Glomerular endothelial cell (primary cell): ENCODE measurements at regions not wholly inside any gene's neighbourhood (a gene's known extent, or its start where the extent isn't known, plus 50 kb on each side); places are given as distances from the start of the nearest gene placed in this dataset.

Experiments
- DNase-seq: peaks from one replicate; pipeline ENCODE4 v3.0.0-alpha.2; 2011; ENCODE audit warnings: low read depth, low spot score; ENCODE audit errors: extremely low read depth

DNA sequence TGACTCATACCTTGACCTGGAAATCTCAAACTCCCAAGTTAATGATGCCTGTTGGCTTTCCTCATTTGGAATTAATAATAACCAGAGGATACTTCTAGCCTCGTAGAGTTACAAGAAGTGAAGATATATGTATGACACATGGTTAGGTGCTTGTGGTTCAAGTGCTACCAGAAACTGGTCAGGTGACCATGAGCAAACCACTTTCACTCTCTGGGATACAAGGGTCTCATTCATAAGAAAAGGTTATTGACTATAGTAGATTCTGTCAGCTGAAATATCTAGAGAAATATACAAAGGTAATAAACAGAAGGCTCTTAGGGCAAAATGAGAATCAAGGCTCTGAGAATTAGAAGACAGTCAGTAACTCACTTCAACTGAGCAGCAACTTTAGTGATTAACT is 233.3 kb downstream of the KCNA4 start:
- DNase-seq, result no peak

DNA sequence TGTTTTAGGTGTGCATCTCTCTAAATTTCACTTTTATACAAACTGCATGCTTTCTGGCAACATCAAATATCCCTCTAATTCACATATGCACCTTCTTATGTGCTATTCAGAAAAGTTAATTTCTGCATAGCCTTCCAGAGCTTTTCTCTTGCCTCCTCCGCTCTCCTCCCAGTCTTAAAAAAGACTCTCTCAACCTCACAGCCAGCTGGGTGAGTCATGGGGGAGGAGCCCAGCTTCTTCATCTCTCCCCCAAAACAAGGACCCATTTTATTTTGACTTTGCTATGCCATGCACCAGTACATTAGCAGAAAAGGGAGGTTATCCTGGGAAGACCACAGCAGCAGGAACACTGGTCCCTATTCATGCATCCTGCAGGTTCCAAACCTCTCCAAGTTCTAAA is 234.4 kb downstream of the KCNA4 start:
- DNase-seq, result no peak

DNA sequence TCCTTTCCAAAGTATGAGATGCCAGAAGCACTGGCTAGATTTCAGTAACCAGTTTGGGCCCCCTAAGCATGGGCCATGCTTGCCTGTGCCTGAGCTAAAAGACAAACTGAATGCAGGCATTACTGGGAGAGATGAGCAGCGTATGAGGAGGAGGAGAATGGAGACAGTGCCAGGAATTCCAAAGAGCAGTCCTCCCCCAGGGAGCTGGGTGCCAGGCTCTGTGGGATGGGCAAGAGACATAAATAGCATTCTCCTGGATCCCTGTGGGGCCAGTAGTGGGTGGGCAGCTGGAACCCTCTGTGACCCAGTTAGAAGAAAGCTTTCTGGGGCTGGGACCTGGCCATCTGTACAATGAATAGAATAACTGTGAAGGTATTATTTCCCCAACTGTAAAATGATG is 235.6 kb downstream of the KCNA4 start:
- DNase-seq, result no peak

DNA sequence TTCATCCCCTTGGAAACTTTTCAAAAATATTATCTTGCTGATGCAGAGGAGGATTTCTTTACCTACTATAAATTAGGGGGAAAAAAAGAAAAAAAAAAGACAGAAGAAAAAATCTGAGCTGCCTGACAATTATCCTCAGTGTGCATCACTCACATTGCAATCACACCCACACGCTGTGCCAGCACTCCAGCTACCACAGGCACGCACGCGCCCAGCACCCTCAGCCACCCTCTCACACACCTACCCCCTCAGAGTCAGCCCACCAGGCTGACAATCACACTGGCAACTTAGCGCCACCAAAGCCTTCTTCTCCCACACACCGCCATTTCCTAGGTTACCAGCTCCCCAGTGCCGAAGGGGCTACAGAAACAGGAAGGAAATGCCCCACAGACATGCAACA is 236.1 kb downstream of the KCNA4 start:
- no peak for DNase-seq

DNA sequence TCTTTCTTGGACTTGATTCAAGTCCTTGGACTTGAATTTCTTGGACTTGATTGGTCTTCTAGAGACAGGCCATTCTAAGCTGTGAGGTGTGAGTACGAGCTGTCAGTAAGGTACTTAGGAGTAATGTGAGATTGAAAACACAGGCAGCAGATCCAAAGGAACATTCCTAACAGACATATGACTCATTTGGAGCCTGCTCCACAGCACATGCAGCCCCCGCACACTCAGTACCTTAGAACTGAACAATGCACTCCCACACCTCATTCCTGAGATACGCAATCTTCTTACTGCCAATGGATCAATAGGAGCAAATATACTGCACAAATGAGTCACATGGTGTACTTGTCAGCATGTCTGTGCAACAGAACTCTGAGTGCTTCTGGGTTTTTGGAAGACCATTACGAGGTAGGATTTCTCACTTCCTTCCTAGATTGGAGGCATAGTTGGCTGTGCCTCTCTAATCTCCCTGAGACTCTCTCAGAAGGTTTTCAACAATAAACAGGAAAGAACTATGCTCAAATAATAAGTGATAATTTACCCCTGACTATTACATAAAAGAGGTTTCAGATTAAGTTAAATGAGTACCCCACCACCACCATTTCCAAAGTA is 243.1 kb downstream of the KCNA4 start:
- no peak for DNase-seq

DNA sequence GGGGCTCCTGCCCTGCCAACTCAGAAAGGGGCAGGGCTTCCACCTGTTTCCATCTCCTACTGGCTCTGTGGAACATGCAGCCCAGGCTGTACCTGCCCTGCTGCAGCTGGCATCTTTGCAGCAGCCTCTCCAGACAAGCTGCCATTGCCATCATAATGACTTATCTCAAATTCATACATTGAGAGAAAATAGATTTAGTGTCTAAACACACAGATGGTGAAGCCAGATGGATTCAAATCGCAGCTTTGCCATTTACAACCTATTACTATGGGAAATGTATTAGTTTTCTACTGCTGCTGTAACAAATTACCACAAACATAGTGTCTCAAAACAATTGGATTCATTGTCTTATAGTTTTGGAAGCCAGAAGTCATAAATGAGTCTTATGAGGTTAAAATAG is 260.0 kb downstream of the KCNA4 start:
- no peak for DNase-seq

DNA sequence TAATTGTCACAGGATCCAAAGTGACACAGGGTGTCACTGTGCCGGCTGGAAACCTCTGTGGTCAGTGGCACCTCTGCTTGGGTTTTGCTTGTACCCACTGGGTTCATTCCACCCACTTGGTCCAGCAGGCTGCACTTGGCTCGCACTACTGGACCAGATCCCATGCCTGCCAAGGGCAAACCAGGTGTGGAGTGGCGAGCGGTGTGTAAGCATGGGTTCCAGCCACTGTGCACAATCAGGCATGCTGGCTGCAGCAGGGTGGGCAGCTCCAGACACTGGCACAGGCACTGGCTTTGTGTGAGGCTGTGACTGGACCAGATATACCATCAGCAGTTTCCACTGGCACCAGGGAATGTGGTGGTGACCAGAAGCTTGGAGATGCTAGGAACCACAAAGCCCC is 261.4 kb downstream of the KCNA4 start:
- no peak for DNase-seq

DNA sequence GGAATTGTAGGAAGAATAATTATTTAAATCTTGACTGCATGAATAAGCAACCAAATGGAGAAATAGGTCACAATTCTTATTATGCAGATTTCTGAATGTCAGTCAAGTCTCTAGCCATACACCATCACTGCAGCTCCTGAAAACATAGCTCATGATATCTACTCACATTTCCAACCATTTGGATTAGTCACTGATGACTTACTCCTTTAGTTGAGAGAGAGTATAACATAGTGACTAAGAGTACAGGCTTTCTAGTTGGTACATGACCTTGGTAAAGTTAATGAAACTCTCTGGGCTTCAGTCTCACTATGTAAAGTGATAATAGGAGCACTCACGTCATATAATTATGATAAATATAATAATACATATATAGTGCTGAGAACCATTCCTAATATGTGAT is 265.2 kb downstream of the KCNA4 start:
- no peak for DNase-seq

DNA sequence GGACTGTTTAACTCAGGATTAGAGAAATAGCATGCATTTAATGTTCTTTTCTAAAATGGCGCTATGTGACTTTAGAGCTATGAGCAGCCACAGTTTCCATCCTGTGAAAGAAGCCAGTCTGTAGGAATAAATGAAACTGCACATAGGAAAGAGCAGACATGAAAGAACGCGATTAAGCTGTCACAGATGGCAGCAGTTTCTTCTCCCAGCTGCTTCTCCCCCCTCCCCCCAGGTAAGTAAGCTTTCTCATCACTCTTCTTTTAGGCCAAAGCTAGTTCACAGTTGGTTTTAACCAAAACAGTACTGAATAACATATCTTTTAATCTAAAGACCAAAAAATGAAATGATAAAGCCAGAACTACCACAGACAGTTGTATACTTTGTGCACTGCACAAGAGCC is 266.4 kb downstream of the KCNA4 start:
- no peak for DNase-seq

DNA sequence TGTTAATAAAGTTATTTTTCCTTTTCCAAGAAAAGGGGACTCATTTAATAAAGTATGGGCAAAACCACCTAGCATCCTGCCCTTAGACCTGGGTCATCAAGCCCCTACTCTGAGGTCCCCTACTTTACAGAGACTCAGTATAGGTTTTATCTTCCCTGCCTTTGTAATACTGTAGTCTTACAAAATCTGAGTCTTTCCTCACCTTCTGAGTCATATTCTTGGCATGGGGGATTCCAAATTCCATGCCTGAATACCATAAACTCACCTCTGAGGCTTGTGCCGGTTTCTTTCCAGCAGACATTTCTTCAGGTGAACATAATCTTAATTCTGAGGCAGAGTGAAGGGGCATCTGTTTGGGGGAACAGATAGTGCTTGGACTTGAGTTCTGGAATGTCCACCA is 282.5 kb downstream of the KCNA4 start:
- no peak for DNase-seq

DNA sequence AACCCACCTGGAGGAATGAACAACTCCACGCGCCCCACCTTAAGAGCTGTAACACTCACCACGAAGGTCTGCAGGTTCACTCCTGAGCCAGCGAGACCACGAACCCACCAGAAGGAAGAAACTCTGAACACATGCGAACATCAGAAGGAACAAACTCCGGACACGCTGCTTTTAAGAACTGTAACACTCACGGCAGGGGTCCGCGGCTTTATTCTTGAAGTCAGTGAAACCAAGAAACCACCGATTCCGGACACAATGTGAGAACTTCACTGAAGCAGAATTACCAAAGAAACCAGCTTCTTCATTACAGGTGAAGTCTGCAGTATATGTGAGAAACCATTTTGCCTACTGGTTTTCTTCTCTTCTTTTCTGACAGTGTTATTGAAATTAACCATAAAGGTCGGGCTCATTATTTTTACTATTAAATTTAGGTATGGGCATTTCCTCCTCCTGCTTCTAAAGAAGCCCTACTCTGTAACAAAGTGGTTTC is 303.0 kb downstream of the KCNA4 start:
- DNase-seq, result no peak

DNA sequence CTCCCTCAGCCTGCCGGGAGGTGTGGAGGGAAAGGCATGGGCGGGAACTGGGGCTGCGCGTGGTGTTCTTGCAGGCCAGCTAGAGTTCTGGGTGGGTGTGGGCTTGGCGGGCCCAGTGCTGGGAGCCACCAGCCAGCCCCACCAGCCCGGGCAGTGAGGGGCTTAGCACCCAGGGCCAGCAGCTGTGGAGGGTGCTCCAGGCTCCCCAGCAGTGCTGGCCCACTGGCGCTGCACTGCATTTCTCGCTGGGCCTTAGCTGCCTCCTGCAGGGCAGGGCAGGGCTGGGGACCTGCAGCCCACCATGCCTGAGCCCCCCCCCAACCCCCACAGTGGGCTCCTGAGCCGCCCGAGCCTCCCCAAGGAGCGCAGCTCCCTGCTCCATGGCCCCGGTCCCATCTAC is 304.2 kb downstream of the KCNA4 start:
- DNase-seq, result no peak

DNA sequence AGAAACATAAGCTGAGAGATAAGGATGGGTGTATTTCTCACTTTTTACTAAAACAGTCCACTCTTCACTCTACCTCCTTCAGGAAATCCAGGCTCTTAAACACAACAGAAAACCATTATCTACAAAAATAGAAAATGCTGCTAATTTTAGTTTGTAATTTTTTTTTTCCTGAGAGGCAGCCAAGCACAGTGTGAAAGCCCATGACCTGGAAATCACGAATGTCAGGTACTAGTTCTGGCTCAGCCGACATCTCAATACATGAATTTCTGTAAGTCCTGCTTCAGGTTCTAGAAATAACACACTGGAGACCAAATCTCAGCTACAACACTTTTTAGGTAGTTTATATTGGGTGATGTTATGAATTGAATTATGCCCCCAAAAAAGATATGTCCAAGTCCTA is 308.9 kb downstream of the KCNA4 start:
- DNase-seq, result no peak

DNA sequence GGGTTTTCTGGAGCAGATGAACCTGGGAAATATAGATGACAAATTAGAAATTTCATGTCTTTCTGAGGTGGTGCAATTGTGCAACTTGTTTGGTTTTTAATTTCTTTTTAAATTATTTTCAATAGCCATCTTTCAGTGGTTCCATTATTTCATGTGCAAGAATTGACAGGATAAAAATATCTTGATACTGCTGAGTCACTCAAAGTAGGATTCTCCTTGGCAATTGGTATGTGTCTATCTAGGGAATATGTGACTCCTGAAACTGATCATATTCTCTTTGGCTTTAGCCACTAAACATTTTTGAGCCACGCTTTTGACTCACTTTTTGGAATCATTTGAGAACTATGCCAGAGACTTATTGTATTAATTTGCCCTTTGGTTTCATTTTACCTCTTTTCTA is 331.5 kb downstream of the KCNA4 start:
- no peak for DNase-seq

DNA sequence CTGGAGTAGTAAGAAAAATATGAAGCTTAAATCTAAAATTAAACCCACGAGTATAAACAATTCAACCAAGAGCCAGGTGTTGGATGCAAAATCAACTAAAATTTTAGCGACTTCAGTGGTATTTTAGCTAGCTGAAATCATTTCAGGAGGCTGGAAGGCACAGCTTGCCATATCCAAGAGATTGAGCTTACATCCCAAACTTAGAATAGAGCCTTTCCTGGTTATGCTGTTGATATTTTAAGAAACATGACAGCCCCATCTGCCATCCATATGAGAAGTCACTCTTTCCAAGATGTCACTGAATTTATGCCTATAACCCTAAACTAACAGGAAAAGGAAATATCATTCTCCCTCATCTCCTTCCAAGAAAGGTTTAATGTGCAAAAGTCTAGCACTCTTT is 334.0 kb downstream of the KCNA4 start:
- DNase-seq, result no peak

DNA sequence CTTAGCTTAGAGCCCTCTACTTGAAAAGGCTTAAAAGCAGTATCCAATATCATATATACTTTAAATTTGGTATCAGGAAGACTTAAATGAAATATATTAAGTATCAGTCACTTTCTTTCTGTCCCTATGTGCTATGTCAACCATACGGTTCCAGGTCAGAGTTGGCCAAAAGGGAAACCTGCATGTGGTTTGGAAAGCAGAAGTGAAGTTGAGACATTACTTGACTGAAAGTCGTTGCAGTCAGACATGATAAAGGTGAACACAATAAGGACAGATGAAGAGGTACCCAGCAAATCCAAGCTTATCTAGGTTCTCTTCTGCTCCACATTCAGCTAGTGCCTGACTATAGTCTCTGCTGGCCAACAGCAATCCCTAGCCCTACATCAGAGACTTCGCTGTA is 336.8 kb downstream of the KCNA4 start:
- DNase-seq, result no peak

DNA sequence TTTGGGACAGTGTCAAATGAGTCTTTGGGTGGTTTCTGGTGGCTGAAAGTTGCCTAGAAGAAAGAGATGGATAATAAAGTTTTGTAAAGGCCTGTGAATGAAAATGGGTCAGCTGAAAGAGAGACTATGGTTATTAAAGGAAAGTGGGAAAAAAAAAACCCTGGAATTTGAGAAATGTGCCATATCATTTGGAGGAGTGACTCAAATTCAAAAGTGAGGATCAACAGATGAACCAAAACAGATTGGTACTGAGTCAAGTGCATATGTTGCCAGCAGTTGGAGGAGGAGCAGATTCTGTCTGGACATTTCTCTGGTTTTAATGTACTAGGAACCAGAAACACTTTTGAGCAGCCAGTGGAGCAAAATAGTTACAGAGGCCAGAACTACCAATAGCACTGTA is 339.8 kb downstream of the KCNA4 start:
- DNase-seq, result no peak

DNA sequence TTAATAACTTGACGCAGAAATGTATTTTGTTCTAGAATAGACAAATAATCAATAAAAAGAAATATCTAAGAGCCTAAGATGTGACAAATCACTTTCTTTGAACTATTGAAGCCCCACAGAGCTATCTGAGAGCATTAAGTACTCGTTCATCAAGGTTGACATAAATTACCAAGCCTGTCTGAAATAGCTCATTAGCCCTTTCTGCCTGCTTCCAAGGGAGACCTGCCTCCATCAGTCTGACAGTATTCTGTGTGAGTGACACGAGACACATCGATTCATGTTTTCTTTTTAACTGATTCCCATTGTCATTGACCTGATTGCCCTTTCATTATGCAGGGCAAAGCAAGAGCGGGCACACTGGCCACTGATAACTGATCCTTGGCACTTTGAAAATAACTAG is 347.5 kb downstream of the KCNA4 start:
- DNase-seq, result no peak

DNA sequence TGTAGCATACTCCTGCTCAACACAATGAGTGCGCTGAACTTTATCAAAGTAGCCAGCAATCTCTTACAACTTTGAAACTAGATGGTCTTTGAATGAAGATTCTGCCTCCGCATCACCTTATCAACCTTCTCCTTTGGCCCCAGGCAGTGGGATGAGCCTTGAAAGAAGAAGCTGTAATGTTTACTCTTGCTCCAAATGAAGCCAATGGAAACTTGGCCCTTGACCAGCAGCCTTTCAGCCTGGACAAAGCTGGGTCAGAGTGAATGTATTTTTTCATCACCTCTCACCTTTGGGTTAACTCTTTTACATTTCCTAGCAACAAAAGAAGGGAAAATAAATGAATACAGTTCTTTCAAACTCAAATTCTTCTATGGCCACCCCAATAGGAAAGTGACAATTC is 359.1 kb downstream of the KCNA4 start:
- no peak for DNase-seq

DNA sequence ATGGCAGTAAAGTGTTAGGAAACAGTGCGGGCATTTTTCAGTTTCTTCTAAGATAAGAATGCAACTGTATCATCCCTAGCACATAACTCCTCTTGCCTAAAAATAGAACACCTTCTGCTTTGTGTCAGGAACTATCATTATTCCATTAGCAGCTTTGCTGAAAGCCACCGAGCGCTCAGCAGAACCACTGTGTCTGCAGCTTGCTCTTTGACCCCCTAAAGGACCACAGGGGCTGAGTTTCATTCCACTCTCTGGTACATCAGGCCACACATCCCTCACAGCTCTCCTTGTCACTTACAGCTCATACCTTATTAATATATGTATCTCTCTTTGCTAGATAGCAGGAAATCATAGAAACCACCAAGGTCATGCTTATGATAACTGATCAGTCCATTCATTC is 360.2 kb downstream of the KCNA4 start:
- no peak for DNase-seq

DNA sequence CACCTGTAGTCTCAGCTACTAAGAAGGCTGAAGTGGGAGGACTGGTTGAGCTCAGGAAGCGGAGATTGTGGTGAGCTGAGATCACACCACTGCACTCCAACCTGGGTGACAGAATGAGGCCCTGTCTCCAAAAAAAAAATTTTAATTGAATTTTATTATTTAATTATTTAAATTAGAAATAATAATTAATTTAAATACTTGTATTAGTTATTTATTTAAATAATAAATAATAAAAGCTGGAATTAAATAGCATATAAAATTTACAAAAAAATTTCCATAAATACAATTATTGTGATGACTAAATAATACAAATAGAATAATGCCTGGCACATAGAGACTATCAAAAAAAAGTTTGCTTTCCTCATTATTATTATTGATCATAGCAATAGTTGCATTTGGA is 371.5 kb downstream of the KCNA4 start:
- no peak for DNase-seq

DNA sequence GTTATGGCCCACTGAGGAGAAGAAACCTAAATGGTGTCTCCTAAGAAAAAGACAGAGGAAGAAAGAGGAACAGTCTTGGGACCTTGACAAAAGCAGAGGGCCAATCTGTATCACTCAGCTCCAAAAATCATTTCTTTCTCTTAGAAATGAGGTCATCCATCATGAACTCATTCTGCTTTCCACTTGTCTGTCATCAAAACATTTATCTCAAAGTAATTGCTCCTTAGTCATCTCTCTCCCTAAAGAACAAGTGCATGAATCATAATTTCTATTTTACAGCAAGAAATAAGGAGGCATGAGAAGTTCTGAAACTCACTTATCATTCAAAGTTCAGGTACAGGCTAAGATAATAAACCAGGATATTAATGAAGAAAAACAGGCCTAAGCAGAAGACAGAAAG is 375.6 kb downstream of the KCNA4 start:
- no peak for DNase-seq

DNA sequence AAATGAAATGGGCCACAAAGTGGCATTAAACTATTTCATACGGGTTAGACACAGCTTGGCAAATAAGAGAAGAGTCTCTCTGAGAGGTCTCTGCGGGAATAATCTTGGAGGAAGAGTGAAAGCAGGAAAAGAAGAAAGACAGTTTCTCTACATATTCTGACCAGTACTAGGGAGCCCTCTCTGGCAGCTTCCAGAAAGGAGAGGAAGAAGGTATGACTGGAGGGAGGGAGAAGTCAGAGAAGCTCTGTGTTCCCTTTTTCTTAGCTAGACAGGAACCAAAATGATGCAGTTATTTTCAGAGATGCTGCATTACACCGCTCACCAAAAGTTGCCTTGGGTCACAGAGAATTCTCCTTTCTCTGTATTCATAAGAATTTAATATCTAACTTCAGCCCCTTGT is 382.1 kb downstream of the KCNA4 start:
- no peak for DNase-seq

DNA sequence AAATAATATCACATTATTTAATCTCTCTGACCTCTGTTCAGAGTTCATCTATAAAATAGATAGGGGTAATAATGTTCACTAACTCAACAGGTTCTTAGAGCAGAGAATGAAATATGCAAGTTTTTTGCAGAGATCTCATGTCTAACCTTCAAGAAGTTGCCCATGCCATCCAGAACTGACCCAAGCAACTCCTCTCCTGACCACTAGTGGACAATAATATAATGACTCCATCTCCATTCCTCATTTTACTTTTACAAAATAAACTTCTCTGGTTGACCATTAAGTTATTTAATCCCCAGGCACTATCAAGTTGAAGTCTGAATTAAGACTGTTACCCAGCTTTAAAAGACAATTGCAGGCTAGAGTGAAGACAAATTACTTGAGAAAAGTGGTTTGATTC is 382.6 kb downstream of the KCNA4 start:
- no peak for DNase-seq
